Thyroid gland (tissue), 4 donors: ENCODE measurements at regions not wholly inside any gene's neighbourhood (a gene's known extent, or its start where the extent isn't known, plus 50 kb on each side); places are given as distances from the start of the nearest gene placed in this dataset.

Experiments used
- DNase-seq, 2 donors: peaks; one replicate each; pipeline ENCODE4 v3.0.0-alpha.2; 2019
- H3K27ac ChIP-seq, 3 donors: fragments of 200-600 bp; sonication (generic); 1 replicate in 2 of 3; 2 replicates in 1 of 3; pipeline ENCODE4 v1.5.1; 2016 to 2019; ENCODE audit warnings: mild to moderate bottlenecking in 1 of 3, moderate library complexity in 1 of 3
- H3K27me3 ChIP-seq: fragments of 200-600 bp; sonication (generic); one replicate; pipeline ENCODE4 v1.5.1; 2019
- H3K36me3 ChIP-seq, 2 donors: fragments of 200-600 bp; sonication (generic); one replicate each; pipeline ENCODE4 v1.5.1; 2016 to 2019
- H3K4me1 ChIP-seq, 2 donors: fragments of 200-600 bp; sonication (generic); one replicate each; pipeline ENCODE4 v1.5.1; 2017 to 2019
- H3K4me3 ChIP-seq, 3 donors: fragments of 200-600 bp; sonication (generic); replicated peaks in 1 of 3; 1 replicate in 2 of 3; 2 replicates in 1 of 3; pipeline ENCODE4 v1.5.1; 2016; ENCODE audit warnings: mild to moderate bottlenecking in 1 of 3
- H3K9me3 ChIP-seq: fragments of 200-600 bp; sonication (generic); one replicate; pipeline ENCODE4 v1.5.1; 2017
- CTCF ChIP-seq, 6 experiments: fragments of 200-600 bp in 3 of 6; fragments of 450-650 bp in 3 of 6; sonication (generic) in 3 of 6; IDR thresholded peaks; one replicate each; pipeline ENCODE4 v1.5.1; 2016 to 2019; ENCODE audit warnings: antibody characterized with exemption in 6 of 6, mild to moderate bottlenecking in 2 of 6, inconsistent platforms in 1 of 6, moderate library complexity in 1 of 6
- POLR2A ChIP-seq, 2 donors: fragments of 450-650 bp; IDR thresholded peaks; one replicate each; pipeline ENCODE4 v1.6.1; 2017; ENCODE audit warnings: antibody characterized with exemption in 2 of 2, mild to moderate bottlenecking in 2 of 2, moderate library complexity in 1 of 2
- WGBS, 2 donors: methylation state at CpG; one replicate each; pipeline ENCODE4 v1.1.5; 2017; 5-methylcytosine and 5-hydroxymethylcytosine counted together
- intact Hi-C: fragments of 100-400 bp; cut with DNase I; formaldehyde crosslinking; loops from one replicate; pipeline ENCODE4 v1.15.1; 2023

- no peaks in the 10 kb centered on the region for H3K4me1 ChIP-seq
- no peaks in the 10 kb centered on the region for H3K9me3 ChIP-seq
- H3K36me3 ChIP-seq, result no peaks in the 10 kb centered on the region
- intact Hi-C loops, result no loop called here
- DNase-seq, result no peak
- H3K4me3 ChIP-seq, result no peak overlapping the region
- H3K27ac ChIP-seq, result no peak overlapping the region
- no peak for TF ChIP-seq POLR2A (IDR thresholded peaks at IDR 0.05)
- no peak for TF ChIP-seq CTCF (IDR thresholded peaks at IDR 0.05)
- H3K27me3 ChIP-seq, result no peaks in the 10 kb centered on the region
These were observed 259.1 kb upstream of the MINDY3 start for GRCh38 chr10:16119445-16119844.

GRCh38 chr10:16120563-16120962 is 260.3 kb upstream of the MINDY3 start:
- Histone ChIP-seq H3K4me1 (no peaks in the 10 kb centered on the region), H3K27ac (no peak overlapping the region), H3K9me3 (no peaks in the 10 kb centered on the region), H3K36me3 (no peaks in the 10 kb centered on the region), H3K4me3 (no peak overlapping the region), H3K27me3 (no peaks in the 10 kb centered on the region)
- TF ChIP-seq POLR2A (IDR thresholded peaks at IDR 0.05) (no peak), CTCF (IDR thresholded peaks at IDR 0.05) (no peak)
- no peak for DNase-seq
- intact Hi-C loops, result no loop called here
- WGBS, 2 donors, result 82% methylated on average over 3 of the region's 3 CpGs

GRCh38 chr10:16141499-16141898 is 281.2 kb upstream of the MINDY3 start:
- Histone ChIP-seq H3K4me1 (no peaks in the 10 kb centered on the region), H3K4me3 (no peak overlapping the region), H3K9me3 (no peaks in the 10 kb centered on the region), H3K27me3 (no peaks in the 10 kb centered on the region), H3K36me3 (no peaks in the 10 kb centered on the region), H3K27ac (no peak overlapping the region)
- no peak for DNase-seq
- WGBS, 2 donors, result 65 to 73% methylated on average over 2 of the region's 2 CpGs
- TF ChIP-seq POLR2A (IDR thresholded peaks at IDR 0.05) (no peak), CTCF (IDR thresholded peaks at IDR 0.05) (no peak)
- intact Hi-C loops, result no loop called here

- DNase-seq, result no peak
- intact Hi-C loops, result no loop called here
- Histone ChIP-seq H3K4me3 (no peak overlapping the region), H3K4me1 (no peaks in the 10 kb centered on the region), H3K36me3 (no peaks in the 10 kb centered on the region), H3K9me3 (no peaks in the 10 kb centered on the region), H3K27ac (no peak overlapping the region), H3K27me3 (no peaks in the 10 kb centered on the region)
- no peak for TF ChIP-seq CTCF (IDR thresholded peaks at IDR 0.05)
- no peak for TF ChIP-seq POLR2A (IDR thresholded peaks at IDR 0.05)
- WGBS, 2 donors, result 88 to 90% methylated on average over 5 of the region's 5 CpGs
These were observed 286.7 kb upstream of the MINDY3 start for GRCh38 chr10:16146993-16147392.

- DNase-seq, result no peak
- Histone ChIP-seq H3K27me3 (no peaks in the 10 kb centered on the region), H3K4me1 (no peaks in the 10 kb centered on the region), H3K36me3 (no peaks in the 10 kb centered on the region), H3K9me3 (no peaks in the 10 kb centered on the region), H3K4me3 (no peak overlapping the region), H3K27ac (no peak overlapping the region)
- 10 to 19% methylated on average over 1 of the region's 1 CpG for WGBS, 2 donors
- intact Hi-C loops, result no loop called here
- no peak for TF ChIP-seq CTCF (IDR thresholded peaks at IDR 0.05)
- TF ChIP-seq POLR2A (IDR thresholded peaks at IDR 0.05), result no peak
These were observed 281.0 kb upstream of the PTER start for GRCh38 chr10:16155834-16156233.
